ENCODE measurements at regions not wholly inside any gene's neighbourhood (a gene's known extent, or its start where the extent isn't known, plus 50 kb on each side); places are given as distances from the start of the nearest gene placed in this dataset.

- Histone ChIP-seq H3K27ac (no peak overlapping the region), H3K36me3 (no peaks in the 10 kb centered on the region), H3K27me3 (no peaks in the 10 kb centered on the region), H3K9me3 (no peaks in the 10 kb centered on the region), H3K4me1 (no peaks in the 10 kb centered on the region), H3K4me3 (no peak overlapping the region)
- DNase-seq: no peak
- no peak for TF ChIP-seq CTCF (IDR thresholded peaks at IDR 0.05)
- intact Hi-C loops (cut with DNase I): no loop called here
- no peak for ATAC-seq
These were observed 198.9 kb upstream of the GULP1 start for GRCh38 chr2:188092734-188093133.

- ATAC-seq (no peak), DNase-seq (no peak)
- Histone ChIP-seq H3K27ac (no peak overlapping the region), H3K9me3 (no peaks in the 10 kb centered on the region), H3K27me3 (no peaks in the 10 kb centered on the region), H3K36me3 (no peaks in the 10 kb centered on the region), H3K4me1 (no peaks in the 10 kb centered on the region), H3K4me3 (no peak overlapping the region)
- intact Hi-C loops (cut with DNase I): no loop called here
- no peak for TF ChIP-seq CTCF (IDR thresholded peaks at IDR 0.05)
These were observed 194.8 kb upstream of the GULP1 start for GRCh38 chr2:188096910-188097309.

GRCh38 chr2:188102881-188103280 lies 188.8 kb upstream of the GULP1 start:
- intact Hi-C loops (cut with DNase I): no loop called here

GRCh38 chr2:188114014-188114413 lies 177.7 kb upstream of the GULP1 start:
- no peak for TF ChIP-seq CTCF (IDR thresholded peaks at IDR 0.05)
- no peaks in the 10 kb centered on the region for H3K36me3 ChIP-seq
- H3K4me3 ChIP-seq: no peak overlapping the region
- intact Hi-C loops (cut with DNase I): no loop called here
- no peaks in the 10 kb centered on the region for H3K27me3 ChIP-seq
- no peak overlapping the region for H3K27ac ChIP-seq
- no peaks in the 10 kb centered on the region for H3K4me1 ChIP-seq
- DNase-seq: no peak
- no peak for ATAC-seq
- no peaks in the 10 kb centered on the region for H3K9me3 ChIP-seq

More at GRCh38 chr2:188102881-188103280, 188.8 kb upstream of the GULP1 start:
- Histone ChIP-seq H3K4me3 (no peak overlapping the region), H3K27ac (no peak overlapping the region), H3K36me3 (no peaks in the 10 kb centered on the region), H3K27me3 (no peaks in the 10 kb centered on the region), H3K9me3 (no peaks in the 10 kb centered on the region), H3K4me1 (no peaks in the 10 kb centered on the region)
- no peak for TF ChIP-seq CTCF (IDR thresholded peaks at IDR 0.05)
- peak; percentile 25 for ATAC-seq
- DNase-seq: no peak

GRCh38 chr2:188117706-188118105 lies 174.0 kb upstream of the GULP1 start:
- Histone ChIP-seq H3K9me3 (no peaks in the 10 kb centered on the region), H3K27me3 (no peaks in the 10 kb centered on the region), H3K36me3 (no peaks in the 10 kb centered on the region), H3K4me1 (no peaks in the 10 kb centered on the region), H3K27ac (no peak overlapping the region), H3K4me3 (no peak overlapping the region)
- DNase-seq (no peak), ATAC-seq (no peak)
- intact Hi-C loops (cut with DNase I): no loop called here
- no peak for TF ChIP-seq CTCF (IDR thresholded peaks at IDR 0.05)

GRCh38 chr2:188118431-188118830 lies 173.2 kb upstream of the GULP1 start:
- no peaks in the 10 kb centered on the region for H3K27me3 ChIP-seq
- intact Hi-C loops (cut with DNase I): no loop called here
- no peaks in the 10 kb centered on the region for H3K4me1 ChIP-seq
- no peak overlapping the region for H3K4me3 ChIP-seq
- DNase-seq (no peak), ATAC-seq (no peak)
- no peak overlapping the region for H3K27ac ChIP-seq
- TF ChIP-seq CTCF (IDR thresholded peaks at IDR 0.05): no peak
- no peaks in the 10 kb centered on the region for H3K36me3 ChIP-seq
- no peaks in the 10 kb centered on the region for H3K9me3 ChIP-seq
